Type B pancreatic cell (in vitro differentiated cells): ENCODE measurements at regions not wholly inside any gene's neighbourhood (a gene's known extent, or its start where the extent isn't known, plus 50 kb on each side); places are given as distances from the start of the nearest gene placed in this dataset.

Source experiments
- DNase-seq: peaks from one replicate; pipeline ENCODE4 v3.0.0; 2021; ENCODE audit warnings: mixed read lengths; ENCODE audit not compliant: unreplicated experiment; ENCODE audit errors: extremely low spot score
- H3K27ac Mint-ChIP-seq: 2 replicates; pipeline ENCODE4 v1.8.0; 2021; ENCODE audit warnings: mild to moderate bottlenecking, mixed read lengths
- H3K27me3 Mint-ChIP-seq: 2 replicates; pipeline ENCODE4 v1.8.0; 2021; ENCODE audit warnings: mixed read lengths
- H3K36me3 Mint-ChIP-seq: 2 replicates; pipeline ENCODE4 v1.8.0; 2021; ENCODE audit warnings: mixed read lengths
- H3K4me1 Mint-ChIP-seq: one replicate; pipeline ENCODE4 v1.8.0; 2021; ENCODE audit warnings: mixed read lengths; ENCODE audit not compliant: unreplicated experiment
- H3K4me3 Mint-ChIP-seq: 2 replicates; pipeline ENCODE4 v1.8.0; 2021; ENCODE audit warnings: mild to moderate bottlenecking, mixed read lengths
- H3K9me3 Mint-ChIP-seq: 2 replicates; pipeline ENCODE4 v1.8.0; 2021; ENCODE audit warnings: mixed read lengths
- TF ChIP-seq, protein P1 (sequence below): fragments of 200-600 bp; sonication (generic); conservative IDR thresholded peaks from 2 replicates; pipeline ENCODE4 v1.5.0; 2021; ENCODE audit warnings: antibody characterized with exemption, mild to moderate bottlenecking

DNA sequence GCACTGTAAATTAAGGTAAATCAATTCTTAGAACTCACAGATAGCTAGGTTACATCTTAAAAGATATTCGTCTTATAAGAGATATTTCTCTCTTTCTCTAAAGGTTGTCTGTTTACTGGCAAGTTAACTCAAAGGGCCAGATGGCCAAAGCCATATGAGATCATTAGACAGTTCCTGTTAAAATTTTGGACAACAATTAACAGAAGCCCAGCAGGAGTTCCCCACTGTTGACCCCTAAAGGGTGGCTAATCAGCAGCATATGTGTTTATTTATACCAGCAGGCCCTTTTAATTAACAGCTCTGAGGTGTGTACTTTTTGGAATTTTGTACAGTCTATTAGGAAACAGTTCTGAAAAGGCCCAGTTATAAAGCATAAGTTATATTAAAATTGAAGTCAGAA is 245.8 kb downstream of the LIG4 start:
- no peak overlapping the region for H3K27ac Mint-ChIP-seq
- H3K36me3 Mint-ChIP-seq: no peaks in the 10 kb centered on the region
- TF ChIP-seq, protein P1, sequence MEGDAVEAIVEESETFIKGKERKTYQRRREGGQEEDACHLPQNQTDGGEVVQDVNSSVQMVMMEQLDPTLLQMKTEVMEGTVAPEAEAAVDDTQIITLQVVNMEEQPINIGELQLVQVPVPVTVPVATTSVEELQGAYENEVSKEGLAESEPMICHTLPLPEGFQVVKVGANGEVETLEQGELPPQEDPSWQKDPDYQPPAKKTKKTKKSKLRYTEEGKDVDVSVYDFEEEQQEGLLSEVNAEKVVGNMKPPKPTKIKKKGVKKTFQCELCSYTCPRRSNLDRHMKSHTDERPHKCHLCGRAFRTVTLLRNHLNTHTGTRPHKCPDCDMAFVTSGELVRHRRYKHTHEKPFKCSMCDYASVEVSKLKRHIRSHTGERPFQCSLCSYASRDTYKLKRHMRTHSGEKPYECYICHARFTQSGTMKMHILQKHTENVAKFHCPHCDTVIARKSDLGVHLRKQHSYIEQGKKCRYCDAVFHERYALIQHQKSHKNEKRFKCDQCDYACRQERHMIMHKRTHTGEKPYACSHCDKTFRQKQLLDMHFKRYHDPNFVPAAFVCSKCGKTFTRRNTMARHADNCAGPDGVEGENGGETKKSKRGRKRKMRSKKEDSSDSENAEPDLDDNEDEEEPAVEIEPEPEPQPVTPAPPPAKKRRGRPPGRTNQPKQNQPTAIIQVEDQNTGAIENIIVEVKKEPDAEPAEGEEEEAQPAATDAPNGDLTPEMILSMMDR: no peak
- no peak overlapping the region for H3K4me3 Mint-ChIP-seq
- no peaks in the 10 kb centered on the region for H3K4me1 Mint-ChIP-seq
- no peaks in the 10 kb centered on the region for H3K27me3 Mint-ChIP-seq
- H3K9me3 Mint-ChIP-seq: no peaks in the 10 kb centered on the region
- DNase-seq: no peak

DNA sequence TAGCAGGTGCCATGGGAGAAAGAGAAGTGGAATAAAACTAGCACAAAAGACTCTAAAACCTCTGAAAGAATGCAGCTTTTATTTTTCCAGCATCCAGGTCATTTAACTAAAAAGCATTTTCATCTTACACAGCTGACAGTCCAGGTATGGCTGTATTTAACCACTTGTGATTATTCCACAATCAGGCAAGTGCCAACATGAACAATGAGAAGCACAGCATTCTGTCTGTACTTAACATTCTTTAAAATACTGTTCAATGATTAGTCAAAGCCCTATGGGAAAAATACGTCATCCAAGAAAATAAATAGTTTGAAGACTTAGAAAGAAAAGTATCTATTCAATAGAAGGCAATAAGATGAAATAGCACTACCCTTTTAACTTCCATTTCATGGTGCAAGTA is 246.9 kb downstream of the LIG4 start:
- Mint-ChIP-seq H3K4me1 (no peaks in the 10 kb centered on the region), H3K36me3 (no peaks in the 10 kb centered on the region), H3K27ac (no peak overlapping the region), H3K4me3 (no peak overlapping the region), H3K9me3 (no peaks in the 10 kb centered on the region), H3K27me3 (no peaks in the 10 kb centered on the region)
- DNase-seq: no peak
- TF ChIP-seq, protein P1: no peak

DNA sequence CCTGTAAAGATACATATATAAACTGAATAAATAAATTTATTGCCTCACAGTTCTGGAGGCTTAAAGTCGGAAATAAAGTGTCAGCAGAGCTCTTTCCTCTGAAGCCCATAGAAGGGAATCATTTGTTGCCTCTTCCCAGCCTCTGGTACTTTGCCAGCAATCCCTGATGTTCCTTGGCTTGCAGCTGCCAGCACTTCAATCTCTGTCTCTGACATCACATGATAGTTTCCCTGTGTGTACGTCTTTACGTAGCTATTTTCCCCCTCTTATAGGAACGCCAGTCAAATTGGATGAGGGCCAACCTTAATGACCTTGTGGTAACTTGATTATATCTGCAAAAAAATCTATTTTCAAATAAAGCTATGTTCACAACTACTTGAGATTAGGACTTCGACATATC is 250.9 kb downstream of the LIG4 start:
- H3K4me1 Mint-ChIP-seq: no peaks in the 10 kb centered on the region
- no peaks in the 10 kb centered on the region for H3K9me3 Mint-ChIP-seq
- H3K4me3 Mint-ChIP-seq: no peak overlapping the region
- H3K27me3 Mint-ChIP-seq: no peaks in the 10 kb centered on the region
- H3K36me3 Mint-ChIP-seq: no peaks in the 10 kb centered on the region
- TF ChIP-seq, protein P1: no peak
- no peak overlapping the region for H3K27ac Mint-ChIP-seq
- DNase-seq: no peak

DNA sequence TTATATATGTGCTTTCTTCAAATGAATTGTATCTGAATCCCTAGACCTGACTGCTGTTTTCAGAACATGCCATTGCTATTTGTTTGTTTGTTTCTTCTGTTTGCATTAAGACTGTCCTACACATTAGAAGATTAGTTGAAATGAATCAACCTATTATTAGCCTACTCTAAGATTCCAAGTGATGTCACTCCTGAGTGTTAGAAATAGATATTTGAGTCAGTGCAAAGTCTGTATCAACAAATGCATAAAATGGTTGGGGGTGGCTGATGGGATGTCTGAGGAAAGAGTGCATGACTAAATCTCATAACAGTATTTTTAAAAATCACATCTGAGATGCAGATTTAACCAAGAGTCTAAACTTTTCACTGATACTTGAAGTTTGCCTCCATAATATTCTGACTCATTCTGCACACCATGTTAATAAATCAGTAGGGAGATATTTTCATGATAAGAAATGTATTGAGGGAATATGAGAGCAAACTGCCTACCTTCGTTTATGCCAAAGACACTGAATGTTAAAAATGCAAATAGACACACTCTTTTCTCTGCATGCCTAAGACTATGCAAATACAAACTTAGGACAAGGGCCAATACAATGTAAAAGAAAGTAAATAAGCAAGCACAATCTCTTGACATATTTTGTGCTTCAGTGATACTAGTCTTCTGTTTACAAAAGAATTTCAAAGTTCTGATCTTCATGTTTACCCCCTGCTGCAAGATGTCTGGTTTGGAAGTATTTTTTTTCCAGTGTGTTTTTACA is 253.3 kb downstream of the LIG4 start:
- no peaks in the 10 kb centered on the region for H3K27me3 Mint-ChIP-seq
- TF ChIP-seq, protein P1: no peak
- DNase-seq: no peak
- no peak overlapping the region for H3K4me3 Mint-ChIP-seq
- no peaks in the 10 kb centered on the region for H3K9me3 Mint-ChIP-seq
- no peak overlapping the region for H3K27ac Mint-ChIP-seq
- H3K36me3 Mint-ChIP-seq: no peaks in the 10 kb centered on the region
- no peaks in the 10 kb centered on the region for H3K4me1 Mint-ChIP-seq

DNA sequence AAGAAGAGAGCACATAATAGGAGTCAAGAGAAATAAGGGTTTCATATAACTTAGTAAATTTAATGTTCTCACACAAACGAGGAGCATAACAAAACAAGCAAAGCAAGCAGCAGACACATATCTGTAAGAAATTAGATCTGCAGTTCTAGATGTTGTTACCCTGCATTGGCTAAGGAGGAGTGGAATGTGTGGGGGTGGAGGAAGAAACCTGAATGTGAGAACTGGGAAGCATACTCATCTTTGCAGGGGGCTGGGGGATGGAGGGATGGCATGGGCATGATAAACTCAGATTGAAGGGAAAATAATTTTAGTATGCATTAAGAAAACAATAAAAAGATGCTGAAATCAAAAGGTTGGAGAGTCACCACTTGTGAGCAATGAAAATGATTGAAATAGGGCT is 255.0 kb downstream of the LIG4 start:
- DNase-seq: no peak
- Mint-ChIP-seq H3K36me3 (no peaks in the 10 kb centered on the region), H3K4me1 (no peaks in the 10 kb centered on the region), H3K27ac (no peak overlapping the region), H3K9me3 (no peaks in the 10 kb centered on the region), H3K27me3 (no peaks in the 10 kb centered on the region), H3K4me3 (no peak overlapping the region)
- TF ChIP-seq, protein P1: no peak
